ENCODE measurements at regions not wholly inside any gene's neighbourhood (a gene's known extent, or its start where the extent isn't known, plus 50 kb on each side); places are given as distances from the start of the nearest gene placed in this dataset.

- TF ChIP-seq CTCF (IDR thresholded peaks at IDR 0.05; ENCODE audit: low read depth, low read length, poor library complexity, severe bottlenecking) (no peak), EZH2phosphoT487 (IDR thresholded peaks at IDR 0.05; ENCODE audit: borderline replicate concordance, low read length) (no peak)
- no peaks in the 10 kb centered on the region for H3K36me3 ChIP-seq (ENCODE audit: control insufficient read depth, low read length)
Observed at GRCh38 chr7:26925768-26926167, 61.4 kb upstream of the SKAP2 start.

GRCh38 chr7:26924149-26924767 lies 59.9 kb upstream of the SKAP2 start:
- Histone ChIP-seq H3K4me1 (ENCODE audit: control insufficient read depth, low read length) (no peaks in the 10 kb centered on the region), H4K20me1 (ENCODE audit: control insufficient read depth, insufficient read depth, low read depth, low read length) (no peaks in the 10 kb centered on the region), H3K4me2 (ENCODE audit: low read length) (no peak overlapping the region), H3K36me3 (ENCODE audit: control insufficient read depth, low read length) (no peaks in the 10 kb centered on the region), H3K27ac (ENCODE audit: low read depth, low read length) (no peak overlapping the region), H3K27me3 (ENCODE audit: control insufficient read depth, low read length) (peaks cover 17% of the 10 kb centered on the region), H3F3A (ENCODE audit: control insufficient read depth, insufficient read depth) (no peaks in the 10 kb centered on the region), H3K9me3 (ENCODE audit: control insufficient read depth, insufficient read depth, low read length) (no peaks in the 10 kb centered on the region), H3K79me2 (ENCODE audit: control insufficient read depth, low read length) (no peaks in the 10 kb centered on the region), H3K4me3 (ENCODE audit: low read length) (no peak overlapping the region), H3K9me2 (replicated peaks; ENCODE audit: control insufficient read depth, low read length) (no peaks in the 10 kb centered on the region)
- TF ChIP-seq EZH2phosphoT487 (IDR thresholded peaks at IDR 0.05; ENCODE audit: borderline replicate concordance, low read length) (no peak), CTCF (IDR thresholded peaks at IDR 0.05; ENCODE audit: low read depth, low read length, poor library complexity, severe bottlenecking) (no peak)

More at GRCh38 chr7:26925768-26926167, 61.4 kb upstream of the SKAP2 start:
- Histone ChIP-seq H3K27me3 (ENCODE audit: control insufficient read depth, low read length) (peaks cover 8% of the 10 kb centered on the region), H3K4me2 (ENCODE audit: low read length) (no peak overlapping the region), H3K4me3 (ENCODE audit: low read length) (no peak overlapping the region), H3F3A (ENCODE audit: control insufficient read depth, insufficient read depth) (no peaks in the 10 kb centered on the region), H3K27ac (ENCODE audit: low read depth, low read length) (no peak overlapping the region), H3K9me3 (ENCODE audit: control insufficient read depth, insufficient read depth, low read length) (no peaks in the 10 kb centered on the region), H3K79me2 (ENCODE audit: control insufficient read depth, low read length) (no peaks in the 10 kb centered on the region), H3K9me2 (replicated peaks; ENCODE audit: control insufficient read depth, low read length) (no peaks in the 10 kb centered on the region), H4K20me1 (ENCODE audit: control insufficient read depth, insufficient read depth, low read depth, low read length) (no peaks in the 10 kb centered on the region), H3K4me1 (ENCODE audit: control insufficient read depth, low read length) (no peaks in the 10 kb centered on the region)

- no peaks in the 10 kb centered on the region for H3F3A ChIP-seq (ENCODE audit: control insufficient read depth, insufficient read depth)
- H3K4me3 ChIP-seq (ENCODE audit: low read length), result no peak overlapping the region
- H3K27me3 ChIP-seq (ENCODE audit: control insufficient read depth, low read length), result peaks cover 40% of the 10 kb centered on the region
- TF ChIP-seq EZH2phosphoT487 (IDR thresholded peaks at IDR 0.05; ENCODE audit: borderline replicate concordance, low read length) (no peak), CTCF (IDR thresholded peaks at IDR 0.05; ENCODE audit: low read depth, low read length, poor library complexity, severe bottlenecking) (no peak)
- H3K4me1 ChIP-seq (ENCODE audit: control insufficient read depth, low read length), result no peaks in the 10 kb centered on the region
- no peaks in the 10 kb centered on the region for H3K79me2 ChIP-seq (ENCODE audit: control insufficient read depth, low read length)
- H3K9me3 ChIP-seq (ENCODE audit: control insufficient read depth, insufficient read depth, low read length), result no peaks in the 10 kb centered on the region
- no peak overlapping the region for H3K4me2 ChIP-seq (ENCODE audit: low read length)
- H3K36me3 ChIP-seq (ENCODE audit: control insufficient read depth, low read length), result no peaks in the 10 kb centered on the region
- H4K20me1 ChIP-seq (ENCODE audit: control insufficient read depth, insufficient read depth, low read depth, low read length), result no peaks in the 10 kb centered on the region
- H3K9me2 ChIP-seq (replicated peaks; ENCODE audit: control insufficient read depth, low read length), result no peaks in the 10 kb centered on the region
- no peak overlapping the region for H3K27ac ChIP-seq (ENCODE audit: low read depth, low read length)
Observed at GRCh38 chr7:26919906-26920493, 55.6 kb upstream of the SKAP2 start.
